ENCODE measurements at regions not wholly inside any gene's neighbourhood (a gene's known extent, or its start where the extent isn't known, plus 50 kb on each side); places are given as distances from the start of the nearest gene placed in this dataset.

DNA sequence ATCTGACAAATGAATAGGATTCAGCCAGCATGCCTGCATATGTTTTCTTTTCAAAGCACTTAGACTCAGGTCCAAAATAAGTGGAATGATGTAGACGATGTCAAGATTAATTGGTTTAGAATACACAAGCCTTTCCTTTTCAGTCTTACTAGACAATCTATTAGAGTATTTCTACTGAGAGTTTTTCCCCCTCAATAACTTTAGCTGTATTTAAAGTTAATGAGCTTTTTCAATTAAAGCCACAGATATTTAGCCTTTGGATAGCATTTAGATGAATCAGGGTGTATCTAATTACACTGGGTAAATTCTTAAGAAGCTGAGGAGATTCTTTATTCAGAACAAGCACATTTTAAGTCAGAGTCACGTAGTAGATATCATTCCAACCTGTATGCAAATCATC lies 198.7 kb upstream of the MPDZ start:
- ChIA-PET CTCF (ENCODE audit: unreplicated experiment) (interaction anchor here (1.1 kb wide), 1 partner anchor 11 kb away, joined by 3 read pairs; no protein-coding TSS in a partner anchor), POLR2A (no interaction called here)
- Histone ChIP-seq H3K4me2 (ENCODE audit: low read length) (no peak overlapping the region), H3K79me2 (ENCODE audit: insufficient read depth, low read depth, low read length) (no peaks in the 10 kb centered on the region), H2AFZ (ENCODE audit: low read length) (no peak overlapping the region), H4K20me1 (ENCODE audit: insufficient read depth, low read length) (no peaks in the 10 kb centered on the region), H3K9me2 (ENCODE audit: insufficient read depth, low read length) (no peaks in the 10 kb centered on the region), H3K4me1 (ENCODE audit: insufficient read depth, low read length, poor library complexity, severe bottlenecking) (no peaks in the 10 kb centered on the region), H3K36me3 (ENCODE audit: insufficient read depth, low read length) (no peaks in the 10 kb centered on the region), H3K4me3 (ENCODE audit: low read depth, low read length, poor library complexity, severe bottlenecking) (no peak overlapping the region), H3K27ac (ENCODE audit: low read depth, low read length, poor library complexity, severe bottlenecking) (no peak overlapping the region), H3K9me3 (ENCODE audit: low read length) (no peaks in the 10 kb centered on the region)
- TF ChIP-seq EZH2phosphoT487 (IDR thresholded peaks at IDR 0.05; ENCODE audit: borderline replicate concordance, low read depth, low read length), result no peak
- TF ChIP-seq, protein P1, sequence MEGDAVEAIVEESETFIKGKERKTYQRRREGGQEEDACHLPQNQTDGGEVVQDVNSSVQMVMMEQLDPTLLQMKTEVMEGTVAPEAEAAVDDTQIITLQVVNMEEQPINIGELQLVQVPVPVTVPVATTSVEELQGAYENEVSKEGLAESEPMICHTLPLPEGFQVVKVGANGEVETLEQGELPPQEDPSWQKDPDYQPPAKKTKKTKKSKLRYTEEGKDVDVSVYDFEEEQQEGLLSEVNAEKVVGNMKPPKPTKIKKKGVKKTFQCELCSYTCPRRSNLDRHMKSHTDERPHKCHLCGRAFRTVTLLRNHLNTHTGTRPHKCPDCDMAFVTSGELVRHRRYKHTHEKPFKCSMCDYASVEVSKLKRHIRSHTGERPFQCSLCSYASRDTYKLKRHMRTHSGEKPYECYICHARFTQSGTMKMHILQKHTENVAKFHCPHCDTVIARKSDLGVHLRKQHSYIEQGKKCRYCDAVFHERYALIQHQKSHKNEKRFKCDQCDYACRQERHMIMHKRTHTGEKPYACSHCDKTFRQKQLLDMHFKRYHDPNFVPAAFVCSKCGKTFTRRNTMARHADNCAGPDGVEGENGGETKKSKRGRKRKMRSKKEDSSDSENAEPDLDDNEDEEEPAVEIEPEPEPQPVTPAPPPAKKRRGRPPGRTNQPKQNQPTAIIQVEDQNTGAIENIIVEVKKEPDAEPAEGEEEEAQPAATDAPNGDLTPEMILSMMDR (conservative IDR thresholded peaks at IDR 0.05; ENCODE audit: low read length), result no peak
- no TSS peak for BruUV-seq (replicated peaks)
- intact Hi-C loops (cut with micrococcal nuclease; ENCODE audit: unreplicated experiment), result no loop called here
- no peak for DNase-seq (ENCODE audit: low spot score)

DNA sequence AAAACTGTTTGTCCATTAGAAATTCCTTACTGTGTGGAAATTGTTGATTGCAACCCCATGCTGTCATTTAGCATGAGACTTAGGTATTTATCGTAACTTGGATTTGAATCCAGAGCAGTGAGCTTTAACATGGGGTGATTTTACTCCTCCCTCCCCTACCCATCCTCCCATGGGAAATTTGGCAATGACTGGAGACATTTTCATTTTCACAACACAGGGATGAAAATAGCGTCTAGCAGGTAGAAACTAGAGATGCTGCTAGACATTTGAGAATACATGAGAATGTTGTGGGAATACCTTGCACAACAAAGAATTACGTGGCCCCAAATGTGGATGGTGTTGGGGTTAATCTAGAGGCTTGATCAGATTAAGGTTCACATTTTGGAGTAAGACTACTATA lies 191.3 kb upstream of the MPDZ start:
- Histone ChIP-seq H3K4me2 (ENCODE audit: low read length) (no peak overlapping the region), H3K27ac (ENCODE audit: low read depth, low read length, poor library complexity, severe bottlenecking) (no peak overlapping the region), H3K79me2 (ENCODE audit: insufficient read depth, low read depth, low read length) (no peaks in the 10 kb centered on the region), H2AFZ (ENCODE audit: low read length) (no peak overlapping the region), H3K36me3 (ENCODE audit: insufficient read depth, low read length) (no peaks in the 10 kb centered on the region), H3K4me1 (ENCODE audit: insufficient read depth, low read length, poor library complexity, severe bottlenecking) (no peaks in the 10 kb centered on the region), H4K20me1 (ENCODE audit: insufficient read depth, low read length) (no peaks in the 10 kb centered on the region), H3K9me2 (ENCODE audit: insufficient read depth, low read length) (no peaks in the 10 kb centered on the region), H3K4me3 (ENCODE audit: low read depth, low read length, poor library complexity, severe bottlenecking) (no peak overlapping the region), H3K9me3 (ENCODE audit: low read length) (no peaks in the 10 kb centered on the region)
- TF ChIP-seq, protein P1 (conservative IDR thresholded peaks at IDR 0.05; ENCODE audit: low read length), result no peak
- TF ChIP-seq EZH2phosphoT487 (IDR thresholded peaks at IDR 0.05; ENCODE audit: borderline replicate concordance, low read depth, low read length), result no peak
- POLR2A ChIA-PET, result interaction anchor here (1.2 kb wide), 1 partner anchor 31 kb away, joined by 3 read pairs; no protein-coding TSS in a partner anchor
- intact Hi-C loops (cut with micrococcal nuclease; ENCODE audit: unreplicated experiment), result no loop called here
- no TSS peak for BruUV-seq (replicated peaks)
- DNase-seq (ENCODE audit: low spot score), result no peak
- CTCF ChIA-PET (ENCODE audit: unreplicated experiment), result no interaction called here

DNA sequence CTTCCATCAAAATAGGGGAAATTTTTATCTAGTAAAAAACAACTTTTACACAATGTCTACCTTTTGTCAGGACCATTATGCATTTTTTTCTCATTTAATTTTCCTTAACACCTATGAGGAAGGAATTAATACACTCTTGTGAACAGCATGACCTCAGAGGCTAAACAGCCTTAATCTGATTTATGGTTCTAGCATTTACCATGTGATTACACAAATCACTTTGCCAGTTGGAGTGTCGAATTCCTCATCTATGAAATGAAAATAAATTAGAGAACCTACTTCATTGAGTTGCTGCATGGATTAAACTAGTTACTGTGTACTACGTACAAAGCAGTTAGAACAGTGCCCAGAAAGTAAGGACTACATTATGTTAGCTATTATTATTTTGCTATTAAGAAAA lies 187.7 kb upstream of the MPDZ start:
- no peaks in the 10 kb centered on the region for H3K36me3 ChIP-seq (ENCODE audit: insufficient read depth, low read length)
- intact Hi-C loops (cut with micrococcal nuclease; ENCODE audit: unreplicated experiment), result no loop called here
- no peaks in the 10 kb centered on the region for H3K4me1 ChIP-seq (ENCODE audit: insufficient read depth, low read length, poor library complexity, severe bottlenecking)
- H3K9me2 ChIP-seq (ENCODE audit: insufficient read depth, low read length), result no peaks in the 10 kb centered on the region
- H4K20me1 ChIP-seq (ENCODE audit: insufficient read depth, low read length), result no peaks in the 10 kb centered on the region
- POLR2A ChIA-PET, result no interaction called here
- no peak for DNase-seq (ENCODE audit: low spot score)
- no peak overlapping the region for H3K4me2 ChIP-seq (ENCODE audit: low read length)
- H3K79me2 ChIP-seq (ENCODE audit: insufficient read depth, low read depth, low read length), result no peaks in the 10 kb centered on the region
- BruUV-seq (replicated peaks), result no TSS peak
- no peak overlapping the region for H3K27ac ChIP-seq (ENCODE audit: low read depth, low read length, poor library complexity, severe bottlenecking)
- H3K9me3 ChIP-seq (ENCODE audit: low read length), result no peaks in the 10 kb centered on the region
- H3K4me3 ChIP-seq (ENCODE audit: low read depth, low read length, poor library complexity, severe bottlenecking), result no peak overlapping the region
- TF ChIP-seq, protein P1 (conservative IDR thresholded peaks at IDR 0.05; ENCODE audit: low read length), result no peak
- no peak for TF ChIP-seq EZH2phosphoT487 (IDR thresholded peaks at IDR 0.05; ENCODE audit: borderline replicate concordance, low read depth, low read length)
- H2AFZ ChIP-seq (ENCODE audit: low read length), result no peak overlapping the region
- CTCF ChIA-PET (ENCODE audit: unreplicated experiment), result no interaction called here

Data from OCI-LY7 (cell line).